Fibroblast of lung (primary cell): ENCODE measurements at regions not wholly inside any gene's neighbourhood (a gene's known extent, or its start where the extent isn't known, plus 50 kb on each side); places are given as distances from the start of the nearest gene placed in this dataset.

ENCODE experiments used
- EZH2 ChIP-seq: IDR thresholded peaks from 2 replicates; pipeline ENCODE4 v1.5.1; 2012; ENCODE audit warnings: low read length, control low read depth, mild to moderate bottlenecking; ENCODE audit errors: missing control alignments
- TF ChIP-seq, protein P1 (sequence below), 2 donors: IDR thresholded peaks in 1 of 2; conservative IDR thresholded peaks in 1 of 2; 1 replicate in 1 of 2; 2 replicates in 1 of 2; pipeline ENCODE4 v1.5.1; 2011 to 2012; ENCODE audit warnings: low read length in 2 of 2, control low read depth in 1 of 2, inconsistent platforms in 1 of 2, low read depth in 1 of 2, mild to moderate bottlenecking in 1 of 2

- TF ChIP-seq, protein P1, sequence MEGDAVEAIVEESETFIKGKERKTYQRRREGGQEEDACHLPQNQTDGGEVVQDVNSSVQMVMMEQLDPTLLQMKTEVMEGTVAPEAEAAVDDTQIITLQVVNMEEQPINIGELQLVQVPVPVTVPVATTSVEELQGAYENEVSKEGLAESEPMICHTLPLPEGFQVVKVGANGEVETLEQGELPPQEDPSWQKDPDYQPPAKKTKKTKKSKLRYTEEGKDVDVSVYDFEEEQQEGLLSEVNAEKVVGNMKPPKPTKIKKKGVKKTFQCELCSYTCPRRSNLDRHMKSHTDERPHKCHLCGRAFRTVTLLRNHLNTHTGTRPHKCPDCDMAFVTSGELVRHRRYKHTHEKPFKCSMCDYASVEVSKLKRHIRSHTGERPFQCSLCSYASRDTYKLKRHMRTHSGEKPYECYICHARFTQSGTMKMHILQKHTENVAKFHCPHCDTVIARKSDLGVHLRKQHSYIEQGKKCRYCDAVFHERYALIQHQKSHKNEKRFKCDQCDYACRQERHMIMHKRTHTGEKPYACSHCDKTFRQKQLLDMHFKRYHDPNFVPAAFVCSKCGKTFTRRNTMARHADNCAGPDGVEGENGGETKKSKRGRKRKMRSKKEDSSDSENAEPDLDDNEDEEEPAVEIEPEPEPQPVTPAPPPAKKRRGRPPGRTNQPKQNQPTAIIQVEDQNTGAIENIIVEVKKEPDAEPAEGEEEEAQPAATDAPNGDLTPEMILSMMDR (conservative IDR thresholded peaks at IDR 0.05 in 1 of 2, IDR thresholded peaks at IDR 0.05 in 1 of 2; ENCODE audit: low read depth in 1 of 2, low read length in 2 of 2), result no peak
- no peak for TF ChIP-seq EZH2
These were observed 171.4 kb upstream of the NDUFV2 start for GRCh38 chr18:8930990-8931616.
